OCI-LY1 (cell line): ENCODE measurements at regions not wholly inside any gene's neighbourhood (a gene's known extent, or its start where the extent isn't known, plus 50 kb on each side); places are given as distances from the start of the nearest gene placed in this dataset.

Experiments
- H2AFZ ChIP-seq: fragments of 200-600 bp; sonication (generic), shearing (Covaris generic); 2 replicates; pipeline ENCODE4 v1.6.0; 2014; ENCODE audit warnings: antibody characterized with exemption, mild to moderate bottlenecking, low read length
- H3F3A ChIP-seq: fragments of 200-600 bp; sonication (generic), shearing (Covaris generic); 2 replicates; pipeline ENCODE4 v1.6.0; 2014; ENCODE audit warnings: mild to moderate bottlenecking, antibody characterized with exemption, low read length, moderate library complexity; ENCODE audit not compliant: insufficient read depth
- H3K27ac ChIP-seq: fragments of 200-600 bp; sonication (generic); 2 replicates; pipeline ENCODE4 v1.5.1; 2014; ENCODE audit warnings: low read length, mixed run types, mild to moderate bottlenecking, low read depth; ENCODE audit not compliant: poor library complexity, severe bottlenecking
- H3K27me3 ChIP-seq: fragments of 200-600 bp; sonication (generic); 2 replicates; pipeline ENCODE4 v1.6.0; 2014; ENCODE audit warnings: antibody characterized with exemption, mild to moderate bottlenecking, low read length, moderate library complexity; ENCODE audit not compliant: insufficient read depth
- H3K36me3 ChIP-seq: fragments of 200-600 bp; sonication (generic); 2 replicates; pipeline ENCODE4 v1.6.1; 2014; ENCODE audit warnings: mild to moderate bottlenecking, antibody characterized with exemption, low read length, moderate library complexity, mixed read lengths; ENCODE audit not compliant: insufficient read depth
- H3K4me1 ChIP-seq: fragments of 200-600 bp; sonication (generic); 2 replicates; pipeline ENCODE4 v1.5.1; 2014; ENCODE audit warnings: mild to moderate bottlenecking, low read length, moderate library complexity; ENCODE audit not compliant: insufficient read depth, severe bottlenecking
- H3K4me2 ChIP-seq: fragments of 200-600 bp; sonication (generic), shearing (Covaris generic); 2 replicates; pipeline ENCODE4 v1.6.1; 2014; ENCODE audit warnings: low read length
- H3K4me3 ChIP-seq: fragments of 200-600 bp; sonication (generic); 2 replicates; pipeline ENCODE4 v1.5.1; 2014; ENCODE audit warnings: low read length, low read depth, mild to moderate bottlenecking, mixed read lengths; ENCODE audit not compliant: poor library complexity, severe bottlenecking
- H3K79me2 ChIP-seq: fragments of 200-600 bp; shearing (Covaris generic); 2 replicates; pipeline ENCODE4 v1.6.1; 2016; ENCODE audit warnings: mixed run types, low read length, mixed read lengths; ENCODE audit not compliant: insufficient read depth
- H3K9ac ChIP-seq: fragments of 200-600 bp; sonication (generic), shearing (Covaris generic); 2 replicates; pipeline ENCODE4 v1.6.1; 2014; ENCODE audit warnings: mild to moderate bottlenecking, low read length, mixed read lengths
- H3K9me2 ChIP-seq: fragments of 200-600 bp; sonication (generic), shearing (Covaris generic); 2 replicates; pipeline ENCODE4 v1.6.1; 2014; ENCODE audit warnings: low read depth, mild to moderate bottlenecking, low read length, mixed read lengths
- H3K9me3 ChIP-seq: fragments of 200-600 bp; shearing (Covaris generic); 2 replicates; pipeline ENCODE4 v1.6.1; 2014; ENCODE audit warnings: low read length, mixed read lengths
- H4K20me1 ChIP-seq: fragments of 200-600 bp; sonication (generic), shearing (Covaris generic); 2 replicates; pipeline ENCODE4 v1.6.0; 2016; ENCODE audit warnings: mild to moderate bottlenecking, low read length; ENCODE audit not compliant: insufficient read depth
- EZH2 ChIP-seq: fragments of 200-600 bp; sonication (generic), shearing (Covaris generic); IDR thresholded peaks from 2 replicates; pipeline ENCODE4 v1.8.0; 2017; ENCODE audit warnings: borderline replicate concordance, mixed run types, mild to moderate bottlenecking, antibody characterized with exemption, low read length, moderate library complexity, mixed read lengths
- TF ChIP-seq, protein P1 (sequence below): fragments of 200-600 bp; sonication (generic), shearing (Covaris generic); IDR thresholded peaks from 2 replicates; pipeline ENCODE4 v1.5.1; 2017; ENCODE audit warnings: mild to moderate bottlenecking, antibody characterized with exemption, low read length, moderate library complexity, mixed read lengths

DNA sequence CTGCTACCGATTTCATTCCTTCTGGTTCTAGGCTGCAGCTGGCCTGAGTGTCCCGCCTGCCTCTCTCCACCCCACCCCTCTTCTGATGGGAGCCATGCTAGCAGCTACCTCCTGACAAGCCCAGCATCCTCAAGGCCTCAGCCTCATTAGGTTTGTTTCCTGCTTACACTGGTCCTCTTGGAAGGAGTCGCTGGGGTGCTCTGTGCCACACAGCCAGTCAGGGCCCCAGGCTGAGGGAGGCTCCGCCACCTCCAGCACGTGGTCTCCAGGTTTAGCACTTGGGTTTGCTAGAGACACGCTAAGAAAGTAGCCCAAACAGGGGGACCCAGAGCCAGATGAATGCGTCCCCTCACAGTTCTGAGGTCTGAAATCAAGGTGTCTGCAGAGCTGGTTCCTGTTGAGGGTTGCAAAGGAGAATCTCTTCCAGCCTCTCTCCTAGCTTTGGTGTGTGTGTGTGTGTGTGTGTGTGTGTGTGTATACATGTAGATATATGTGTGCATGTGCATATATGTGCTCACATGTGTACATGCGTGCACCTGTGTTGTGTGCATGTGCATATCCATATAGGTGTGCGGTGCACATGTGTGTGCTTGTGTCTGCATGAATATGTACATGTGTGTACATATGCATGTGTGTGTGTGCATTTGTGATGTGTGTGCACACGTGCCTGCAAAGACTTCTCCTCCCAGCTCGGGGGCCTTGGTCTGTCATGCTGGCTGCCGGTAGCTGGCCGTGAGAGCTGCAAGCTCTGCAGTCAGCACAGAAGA, 301.1 kb upstream of the AJAP1 start:
- Histone ChIP-seq H3K79me2 (no peaks in the 10 kb centered on the region), H3K4me3 (no peak overlapping the region), H3K4me1 (no peaks in the 10 kb centered on the region), H3K9ac (no peak overlapping the region), H2AFZ (no peak overlapping the region), H4K20me1 (no peaks in the 10 kb centered on the region), H3K9me3 (no peaks in the 10 kb centered on the region), H3K9me2 (no peaks in the 10 kb centered on the region), H3K36me3 (no peaks in the 10 kb centered on the region), H3K27me3 (peaks cover 3% of the 10 kb centered on the region; the same call in 1 of the 2 replicates), H3K27ac (no peak overlapping the region), H3K4me2 (no peak overlapping the region), H3F3A (no peaks in the 10 kb centered on the region)
- TF ChIP-seq, protein P1, sequence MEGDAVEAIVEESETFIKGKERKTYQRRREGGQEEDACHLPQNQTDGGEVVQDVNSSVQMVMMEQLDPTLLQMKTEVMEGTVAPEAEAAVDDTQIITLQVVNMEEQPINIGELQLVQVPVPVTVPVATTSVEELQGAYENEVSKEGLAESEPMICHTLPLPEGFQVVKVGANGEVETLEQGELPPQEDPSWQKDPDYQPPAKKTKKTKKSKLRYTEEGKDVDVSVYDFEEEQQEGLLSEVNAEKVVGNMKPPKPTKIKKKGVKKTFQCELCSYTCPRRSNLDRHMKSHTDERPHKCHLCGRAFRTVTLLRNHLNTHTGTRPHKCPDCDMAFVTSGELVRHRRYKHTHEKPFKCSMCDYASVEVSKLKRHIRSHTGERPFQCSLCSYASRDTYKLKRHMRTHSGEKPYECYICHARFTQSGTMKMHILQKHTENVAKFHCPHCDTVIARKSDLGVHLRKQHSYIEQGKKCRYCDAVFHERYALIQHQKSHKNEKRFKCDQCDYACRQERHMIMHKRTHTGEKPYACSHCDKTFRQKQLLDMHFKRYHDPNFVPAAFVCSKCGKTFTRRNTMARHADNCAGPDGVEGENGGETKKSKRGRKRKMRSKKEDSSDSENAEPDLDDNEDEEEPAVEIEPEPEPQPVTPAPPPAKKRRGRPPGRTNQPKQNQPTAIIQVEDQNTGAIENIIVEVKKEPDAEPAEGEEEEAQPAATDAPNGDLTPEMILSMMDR, result no peak
- no peak for TF ChIP-seq EZH2

DNA sequence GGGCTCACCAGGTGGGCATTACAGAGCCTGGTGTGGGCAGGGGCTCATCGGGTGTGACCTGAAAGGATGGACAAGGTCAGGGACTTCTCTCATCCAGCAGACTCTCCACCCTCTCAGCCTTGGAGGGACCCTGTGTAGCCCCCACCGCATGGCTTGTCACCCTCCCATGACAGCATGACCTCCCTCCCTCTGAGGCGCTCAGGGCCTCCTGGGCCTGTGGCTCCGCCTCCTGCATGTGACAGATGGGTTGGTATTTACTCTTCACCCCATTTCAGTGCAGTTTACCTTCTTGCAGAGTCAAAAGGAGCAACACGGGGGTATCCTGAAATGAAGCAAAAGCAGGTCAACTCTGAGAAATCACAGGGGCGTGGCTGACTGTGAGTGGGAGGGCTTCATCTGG, 298.6 kb upstream of the AJAP1 start:
- Histone ChIP-seq H4K20me1 (no peaks in the 10 kb centered on the region), H3K4me1 (no peaks in the 10 kb centered on the region), H3K27me3 (peaks cover 3% of the 10 kb centered on the region), H3K9me2 (no peaks in the 10 kb centered on the region), H3K36me3 (no peaks in the 10 kb centered on the region), H3F3A (no peaks in the 10 kb centered on the region), H3K79me2 (no peaks in the 10 kb centered on the region), H3K4me2 (no peak overlapping the region), H3K9ac (no peak overlapping the region), H3K27ac (no peak overlapping the region), H3K9me3 (no peaks in the 10 kb centered on the region), H3K4me3 (no peak overlapping the region), H2AFZ (no peak overlapping the region)
- TF ChIP-seq, protein P1, result no peak
- TF ChIP-seq EZH2, result no peak

DNA sequence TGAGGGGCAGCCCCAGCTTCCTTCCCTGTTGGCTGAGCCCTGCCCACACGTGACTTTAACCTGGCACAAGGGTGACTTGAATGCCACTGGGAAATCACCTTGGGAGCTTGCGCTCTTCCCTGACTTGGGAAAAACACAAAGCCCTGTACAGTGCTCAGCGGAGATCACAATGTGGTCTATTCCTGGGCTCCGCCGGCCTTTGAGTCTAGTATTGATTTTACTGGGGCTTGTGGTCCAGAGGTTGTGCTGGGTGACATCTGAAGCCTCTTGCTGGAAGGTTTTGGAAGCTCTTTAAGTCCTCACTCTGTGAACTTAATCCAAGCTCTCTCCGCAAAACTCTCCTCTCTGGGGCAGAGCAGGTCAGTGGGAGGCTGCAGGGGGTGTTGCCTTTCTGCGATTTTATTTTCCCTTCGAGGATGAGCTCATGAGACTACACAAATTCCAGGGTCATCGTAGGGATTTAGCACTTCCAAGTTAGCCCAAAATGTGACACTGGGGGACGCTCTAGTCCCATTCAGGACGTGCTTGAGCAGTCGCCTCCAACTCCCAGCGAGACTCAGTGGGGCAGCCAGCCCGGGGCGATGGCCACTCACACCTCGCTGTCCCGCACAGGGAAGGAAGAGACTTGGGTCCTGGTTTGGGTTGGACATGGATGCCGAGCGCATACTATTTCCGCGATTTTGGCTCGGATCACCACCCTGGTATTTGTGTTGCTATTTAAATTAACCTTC, 291.9 kb upstream of the AJAP1 start:
- Histone ChIP-seq H2AFZ (no peak overlapping the region), H3K9me3 (no peaks in the 10 kb centered on the region), H4K20me1 (no peaks in the 10 kb centered on the region), H3K4me2 (no peak overlapping the region), H3K4me1 (no peaks in the 10 kb centered on the region), H3K27me3 (no peaks in the 10 kb centered on the region; the same call in 1 of the 2 replicates), H3K9me2 (no peaks in the 10 kb centered on the region), H3K36me3 (no peaks in the 10 kb centered on the region), H3K9ac (no peak overlapping the region), H3F3A (no peaks in the 10 kb centered on the region), H3K27ac (no peak overlapping the region), H3K79me2 (no peaks in the 10 kb centered on the region), H3K4me3 (no peak overlapping the region)
- TF ChIP-seq, protein P1, result peak; percentile 15; the same call in 1 of the 2 replicates
- no peak for TF ChIP-seq EZH2
